ENCODE measurements at regions not wholly inside any gene's neighbourhood (a gene's known extent, or its start where the extent isn't known, plus 50 kb on each side); places are given as distances from the start of the nearest gene placed in this dataset.

DNA sequence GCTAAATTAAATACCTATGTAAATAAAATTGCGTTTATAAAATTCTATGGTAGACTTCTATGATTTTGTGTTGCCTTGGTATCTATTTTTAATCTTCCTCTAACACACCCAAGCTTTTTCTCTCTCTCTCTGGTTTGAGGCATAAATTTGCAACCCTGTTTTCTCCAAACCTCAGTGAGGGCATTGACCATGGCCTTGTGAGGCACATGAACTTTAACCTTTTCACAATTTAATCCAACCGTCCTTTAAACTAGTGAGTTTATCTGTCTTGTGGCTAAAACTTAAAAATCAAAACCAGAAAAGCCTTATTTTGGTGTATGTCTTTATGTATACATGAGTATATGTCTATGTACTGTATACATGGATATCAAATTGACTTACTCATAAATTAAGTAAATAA, 746.6 kb upstream of the B3GALT2 start:
- no peak overlapping the region for H3K27ac ChIP-seq
- no peak overlapping the region for H3K4me3 ChIP-seq
- DNase-seq (ENCODE audit: low spot score), result no peak
- TF ChIP-seq, protein P1, sequence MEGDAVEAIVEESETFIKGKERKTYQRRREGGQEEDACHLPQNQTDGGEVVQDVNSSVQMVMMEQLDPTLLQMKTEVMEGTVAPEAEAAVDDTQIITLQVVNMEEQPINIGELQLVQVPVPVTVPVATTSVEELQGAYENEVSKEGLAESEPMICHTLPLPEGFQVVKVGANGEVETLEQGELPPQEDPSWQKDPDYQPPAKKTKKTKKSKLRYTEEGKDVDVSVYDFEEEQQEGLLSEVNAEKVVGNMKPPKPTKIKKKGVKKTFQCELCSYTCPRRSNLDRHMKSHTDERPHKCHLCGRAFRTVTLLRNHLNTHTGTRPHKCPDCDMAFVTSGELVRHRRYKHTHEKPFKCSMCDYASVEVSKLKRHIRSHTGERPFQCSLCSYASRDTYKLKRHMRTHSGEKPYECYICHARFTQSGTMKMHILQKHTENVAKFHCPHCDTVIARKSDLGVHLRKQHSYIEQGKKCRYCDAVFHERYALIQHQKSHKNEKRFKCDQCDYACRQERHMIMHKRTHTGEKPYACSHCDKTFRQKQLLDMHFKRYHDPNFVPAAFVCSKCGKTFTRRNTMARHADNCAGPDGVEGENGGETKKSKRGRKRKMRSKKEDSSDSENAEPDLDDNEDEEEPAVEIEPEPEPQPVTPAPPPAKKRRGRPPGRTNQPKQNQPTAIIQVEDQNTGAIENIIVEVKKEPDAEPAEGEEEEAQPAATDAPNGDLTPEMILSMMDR (IDR thresholded peaks at IDR 0.05), result no peak

DNA sequence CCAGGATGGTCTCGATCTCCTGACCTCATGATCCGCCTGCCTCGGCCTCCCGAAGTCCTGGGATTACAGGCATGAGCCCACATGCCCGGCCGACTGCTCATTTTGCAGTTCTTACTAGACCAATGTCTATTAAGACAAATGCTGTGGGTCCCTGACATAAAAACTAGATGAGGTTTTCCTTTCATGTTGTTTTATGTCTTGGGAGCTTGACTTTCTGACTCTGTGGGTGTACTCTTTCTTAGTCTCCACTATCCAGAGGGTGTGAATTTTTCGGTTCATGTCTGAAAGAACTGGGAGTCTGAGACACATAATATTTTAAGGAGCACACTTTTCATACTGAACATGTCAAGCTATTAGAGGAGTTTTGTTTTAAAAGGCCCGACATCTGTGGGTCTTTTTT, 744.9 kb upstream of the B3GALT2 start:
- DNase-seq (ENCODE audit: low spot score), result no peak
- Histone ChIP-seq H3K4me3 (no peak overlapping the region), H3K27ac (no peak overlapping the region)
- TF ChIP-seq, protein P1 (IDR thresholded peaks at IDR 0.05), result no peak

DNA sequence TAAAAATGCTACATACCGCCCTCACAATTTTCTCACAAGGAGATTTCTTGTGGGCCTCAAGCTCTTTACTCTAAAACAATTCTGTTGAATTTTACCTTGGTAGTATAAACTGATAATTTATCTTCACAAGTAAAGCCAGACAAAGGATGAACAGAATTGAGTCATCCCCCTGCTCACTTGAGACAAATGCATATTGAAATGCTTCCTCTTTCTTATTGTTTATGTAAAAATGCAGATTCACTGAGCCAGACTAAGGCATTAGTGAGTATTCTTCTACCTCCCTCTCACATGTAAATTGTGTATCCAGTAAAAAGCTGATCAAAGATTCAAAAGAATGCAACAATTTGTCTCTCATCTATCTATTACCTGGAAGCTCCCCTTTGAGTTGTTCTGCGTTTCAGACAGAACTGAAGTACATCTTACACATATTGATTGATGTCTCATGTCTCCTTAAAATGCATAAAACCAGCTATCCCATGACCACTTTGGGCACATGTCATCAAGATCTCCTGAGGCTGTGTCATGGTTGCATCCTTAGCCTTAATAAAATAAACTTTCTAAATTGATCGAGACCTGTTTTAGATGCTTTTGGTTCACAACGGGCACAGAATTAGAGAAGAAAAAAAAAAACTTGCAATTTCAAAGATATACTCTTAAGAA, 743.1 kb upstream of the B3GALT2 start:
- Histone ChIP-seq H3K27ac (no peak overlapping the region), H3K4me3 (no peak overlapping the region)
- TF ChIP-seq, protein P1 (IDR thresholded peaks at IDR 0.05), result no peak
- no peak for DNase-seq (ENCODE audit: low spot score)

DNA sequence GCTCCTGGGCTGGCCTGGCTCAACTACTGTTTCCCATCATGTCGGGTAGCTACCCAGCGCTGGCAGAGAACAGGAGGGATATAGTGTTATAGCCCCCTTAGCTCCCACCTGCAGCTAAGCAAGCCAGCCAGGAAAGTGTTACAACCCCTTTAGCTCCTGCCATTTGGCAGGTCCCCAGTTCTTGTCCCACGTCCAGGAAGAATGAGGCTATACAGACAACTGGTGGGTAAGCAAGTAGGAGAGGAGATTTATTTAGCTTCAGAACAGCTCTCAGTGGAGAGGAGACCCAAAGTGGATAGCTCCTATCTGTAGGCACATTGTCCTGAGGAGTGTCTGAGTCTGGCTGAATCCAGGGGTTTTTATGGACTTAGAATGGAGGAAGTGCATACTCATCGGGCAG, 741.1 kb upstream of the B3GALT2 start:
- TF ChIP-seq, protein P1 (IDR thresholded peaks at IDR 0.05), result no peak
- H3K4me3 ChIP-seq, result no peak overlapping the region
- DNase-seq (ENCODE audit: low spot score), result no peak
- H3K27ac ChIP-seq, result no peak overlapping the region

DNA sequence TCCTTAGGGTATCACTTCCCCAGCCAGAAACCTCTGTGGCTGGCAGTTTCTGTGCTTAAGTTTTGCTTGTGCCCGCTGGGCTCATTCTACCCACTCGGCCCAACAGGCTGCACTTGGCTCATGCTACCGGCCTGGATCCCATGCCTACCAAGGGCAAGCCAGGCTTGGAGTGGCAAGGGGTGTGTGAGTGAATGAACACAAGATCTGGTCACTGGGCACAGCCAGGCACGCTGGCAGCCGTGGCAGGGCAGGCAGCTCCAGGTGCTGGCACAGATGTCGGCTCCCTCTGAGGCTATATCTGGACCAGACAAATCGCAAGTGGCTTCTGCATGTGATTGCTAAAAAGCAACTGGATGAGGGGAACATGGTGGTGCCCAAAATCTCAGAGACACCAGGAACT, 740.5 kb upstream of the B3GALT2 start:
- no peak overlapping the region for H3K4me3 ChIP-seq
- TF ChIP-seq, protein P1 (IDR thresholded peaks at IDR 0.05), result no peak
- H3K27ac ChIP-seq, result no peak overlapping the region
- DNase-seq (ENCODE audit: low spot score), result no peak

DNA sequence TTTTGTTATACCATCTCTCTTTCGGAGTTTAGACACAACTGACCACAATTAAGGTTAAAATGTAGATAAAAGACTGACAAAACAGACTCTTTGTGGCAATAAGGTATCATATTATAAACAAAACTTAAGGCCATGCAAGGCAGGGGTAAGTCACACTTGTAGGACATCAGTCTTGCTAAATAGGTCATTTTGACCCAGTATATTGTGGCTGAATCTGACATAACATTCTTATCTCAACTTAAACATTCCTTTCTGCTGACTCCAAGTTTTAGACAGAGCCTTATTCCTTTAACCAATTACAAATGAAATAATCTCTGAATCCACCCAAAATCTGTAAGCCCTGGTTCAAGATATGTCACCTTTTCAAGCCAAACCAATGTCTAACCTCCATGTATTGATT, 733.4 kb upstream of the B3GALT2 start:
- no peak overlapping the region for H3K4me3 ChIP-seq
- TF ChIP-seq, protein P1 (IDR thresholded peaks at IDR 0.05), result no peak
- DNase-seq (ENCODE audit: low spot score), result no peak
- no peak overlapping the region for H3K27ac ChIP-seq

DNA sequence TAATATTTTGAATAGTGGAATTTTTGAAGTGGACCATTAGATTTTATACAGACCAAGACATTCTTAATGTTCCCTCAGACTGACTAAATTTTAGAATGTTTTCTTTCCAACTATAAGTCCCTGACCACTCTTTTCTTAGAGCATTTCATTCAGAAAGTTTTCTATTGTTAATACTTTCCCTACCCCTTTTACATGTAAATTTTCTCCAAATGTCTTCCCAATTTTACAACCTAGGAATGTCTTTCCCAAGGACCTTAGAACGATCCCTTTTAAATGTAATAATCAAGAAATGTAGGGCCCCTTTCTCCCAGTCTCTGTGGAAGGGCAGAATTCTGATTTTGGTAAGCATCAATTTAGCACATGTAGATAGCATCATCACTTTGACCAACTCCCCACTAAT, 730.0 kb upstream of the B3GALT2 start:
- no peak for DNase-seq (ENCODE audit: low spot score)
- Histone ChIP-seq H3K27ac (no peak overlapping the region), H3K4me3 (no peak overlapping the region)
- TF ChIP-seq, protein P1 (IDR thresholded peaks at IDR 0.05), result no peak
